GM21737 (cell line): ENCODE measurements at regions not wholly inside any gene's neighbourhood (a gene's known extent, or its start where the extent isn't known, plus 50 kb on each side); places are given as distances from the start of the nearest gene placed in this dataset.
"Not testable (repeated sequence)": the region's sequence is repeated elsewhere in the genome, so short reads cannot be mapped to it uniquely, and the experiment has no call there.

Experiments
- ATAC-seq: cut with Tn5 transposase; IDR thresholded peaks from one replicate; pipeline ENCODE4 v1.9.1; 2021; ENCODE audit warnings: mild to moderate bottlenecking, moderate library complexity; ENCODE audit not compliant: unreplicated experiment

DNA sequence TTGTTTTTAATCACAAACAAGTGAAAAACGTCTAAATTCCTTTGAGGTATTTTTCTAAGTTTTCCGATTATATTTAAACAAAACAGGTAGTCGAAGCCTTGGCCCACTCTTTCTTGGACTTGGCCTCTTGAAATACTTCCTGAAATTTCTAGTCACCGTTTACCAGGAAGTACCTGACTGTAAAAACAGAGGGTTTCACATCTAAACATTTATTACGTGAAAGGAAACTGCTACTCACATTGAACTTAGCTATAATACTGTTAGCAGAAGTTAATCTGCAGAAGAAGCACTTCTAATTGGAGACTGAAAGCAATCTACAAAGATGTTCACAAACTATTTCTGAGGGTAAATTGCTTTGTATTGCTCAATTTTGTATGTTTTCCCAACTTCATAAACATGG, 526.0 kb upstream of the ADGRL4 start:
- ATAC-seq, result no peak

DNA sequence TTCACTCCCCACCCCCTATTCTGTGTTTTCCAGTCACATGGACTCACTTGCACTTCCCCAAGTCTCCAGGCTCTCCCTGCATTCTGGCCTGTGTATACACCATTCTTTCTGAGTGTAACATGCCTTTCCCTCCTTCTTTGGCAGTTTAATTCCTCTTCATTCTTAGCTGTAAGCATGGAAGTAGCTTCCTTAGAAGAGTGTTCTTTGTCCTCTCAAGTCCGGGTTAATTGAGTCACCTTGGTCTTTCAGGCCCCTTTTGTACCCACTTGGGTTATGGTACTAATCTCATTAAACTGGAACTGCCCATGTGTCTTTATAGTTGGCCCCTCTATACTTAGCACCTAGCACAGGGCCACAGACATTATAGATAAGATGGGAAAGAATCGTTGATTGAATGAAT, 525.3 kb upstream of the ADGRL4 start:
- ATAC-seq, result no peak

DNA sequence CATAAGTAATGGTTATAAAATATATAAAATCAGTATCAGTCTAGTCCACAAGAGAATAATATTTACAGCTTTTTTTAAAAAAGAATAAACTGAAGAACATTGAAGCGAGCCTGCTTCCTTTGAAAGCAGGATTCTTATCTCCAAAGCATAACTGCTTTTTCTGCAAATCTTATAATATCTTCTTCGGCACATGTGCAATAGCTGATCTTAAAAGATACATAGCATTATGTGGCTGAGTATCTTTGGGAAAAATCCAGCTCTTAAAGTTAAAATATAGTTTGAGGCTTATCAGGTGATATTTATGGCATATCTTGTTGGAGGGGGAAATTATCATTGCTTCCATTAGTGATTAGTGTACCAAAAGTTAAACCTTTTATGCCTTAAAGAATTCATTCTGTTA, 523.9 kb upstream of the ADGRL4 start:
- no peak for ATAC-seq

DNA sequence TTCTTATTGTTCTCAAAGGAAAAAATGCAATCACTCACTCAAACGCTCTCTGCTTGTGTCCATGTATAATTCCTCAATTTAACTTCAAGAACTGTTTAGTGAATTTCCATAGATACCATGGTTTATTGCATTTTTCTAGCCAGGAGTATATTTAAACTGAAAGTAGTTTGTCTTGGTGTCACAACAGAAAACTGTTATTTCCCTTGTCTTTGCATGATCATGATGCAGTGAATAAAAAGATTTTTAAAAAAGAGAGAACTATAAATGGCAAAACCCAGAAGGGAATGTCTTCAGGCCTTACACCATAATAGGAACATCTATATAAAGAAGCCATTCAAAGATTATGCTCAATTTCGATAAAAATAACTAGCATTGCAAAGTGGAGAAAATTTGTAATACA, 523.5 kb upstream of the ADGRL4 start:
- ATAC-seq, result no peak

DNA sequence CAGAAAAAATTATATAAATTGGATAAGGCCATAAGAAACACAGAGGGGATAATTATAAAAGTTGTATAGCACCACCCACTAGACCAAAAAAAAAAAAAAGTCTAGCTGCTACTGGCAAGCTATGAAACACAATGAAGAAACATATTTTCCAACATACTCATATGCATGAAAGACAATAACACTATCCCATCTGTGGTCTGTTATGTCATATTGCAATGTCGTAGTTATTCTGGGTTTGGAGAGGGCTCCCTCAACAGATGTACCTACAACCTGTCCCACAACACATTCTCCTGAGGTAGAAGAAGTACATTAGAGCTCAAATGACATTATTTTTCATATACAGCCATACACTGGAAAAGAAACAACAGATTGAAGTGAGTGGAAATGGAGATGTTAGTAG, 517.6 kb upstream of the ADGRL4 start:
- no peak for ATAC-seq

DNA sequence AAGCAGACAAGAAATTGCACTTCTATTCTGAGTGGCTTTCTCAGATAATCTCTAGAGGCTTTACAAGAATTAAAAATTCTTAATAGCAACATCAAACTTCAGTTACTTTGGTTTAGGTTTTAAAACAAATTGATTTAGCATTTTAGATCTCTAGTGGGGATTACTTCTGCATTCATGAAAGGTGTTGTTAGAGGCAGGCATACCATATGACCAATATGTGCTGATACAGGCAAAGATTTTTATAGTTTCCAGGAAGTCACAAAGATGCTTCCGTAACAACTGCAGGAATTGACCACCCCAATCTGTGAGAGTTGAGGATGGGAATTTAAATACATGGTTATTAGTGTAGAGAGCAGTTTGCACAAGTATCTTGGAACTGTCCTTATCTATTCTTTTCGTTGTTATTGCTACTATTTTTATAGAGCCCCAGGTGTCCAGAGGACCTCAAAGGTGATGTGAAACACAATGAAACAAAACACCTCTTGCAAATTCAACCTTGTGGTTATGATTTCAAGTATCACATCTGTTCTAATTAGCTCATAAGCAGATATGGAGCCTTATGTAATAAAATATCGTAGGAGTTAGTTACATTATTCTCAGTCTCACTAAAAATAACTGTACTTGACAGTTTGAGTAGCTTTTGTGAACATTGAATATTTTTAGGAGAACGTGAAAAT, 512.7 kb upstream of the ADGRL4 start:
- no peak for ATAC-seq

DNA sequence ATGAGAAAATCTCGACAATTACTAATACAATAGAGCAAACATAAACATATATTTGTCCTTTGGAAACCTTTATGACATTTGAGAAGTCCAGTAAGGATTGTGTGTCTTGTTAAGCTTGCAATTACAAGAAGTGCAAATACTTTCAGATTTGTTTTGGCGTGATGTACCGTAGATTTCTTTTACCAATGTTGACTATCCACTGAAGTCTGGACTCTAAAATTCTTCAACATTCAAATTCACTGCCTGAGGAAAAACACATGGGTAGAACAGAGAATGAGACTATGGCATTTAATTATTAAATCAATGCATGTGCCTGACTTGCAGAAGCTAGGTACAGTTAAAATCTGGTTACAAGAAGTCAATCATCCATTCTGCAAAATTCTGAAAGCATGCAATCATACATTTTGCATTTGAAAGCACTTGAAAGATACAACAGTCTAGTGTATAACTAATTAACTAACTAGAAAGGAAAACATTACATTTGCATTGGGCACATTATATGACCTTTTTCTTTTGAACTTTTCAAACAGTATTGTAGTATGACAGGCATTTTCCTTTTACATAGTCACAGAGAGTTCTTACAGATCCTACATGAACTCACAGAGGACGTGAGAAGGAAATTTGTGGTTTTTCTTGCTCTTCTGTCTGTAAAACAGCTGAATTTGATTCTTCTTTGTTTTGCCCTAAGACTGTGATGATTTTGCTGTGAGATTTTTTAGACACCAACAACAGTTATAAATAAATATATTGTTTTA, 511.1 kb upstream of the ADGRL4 start:
- no peak for ATAC-seq

DNA sequence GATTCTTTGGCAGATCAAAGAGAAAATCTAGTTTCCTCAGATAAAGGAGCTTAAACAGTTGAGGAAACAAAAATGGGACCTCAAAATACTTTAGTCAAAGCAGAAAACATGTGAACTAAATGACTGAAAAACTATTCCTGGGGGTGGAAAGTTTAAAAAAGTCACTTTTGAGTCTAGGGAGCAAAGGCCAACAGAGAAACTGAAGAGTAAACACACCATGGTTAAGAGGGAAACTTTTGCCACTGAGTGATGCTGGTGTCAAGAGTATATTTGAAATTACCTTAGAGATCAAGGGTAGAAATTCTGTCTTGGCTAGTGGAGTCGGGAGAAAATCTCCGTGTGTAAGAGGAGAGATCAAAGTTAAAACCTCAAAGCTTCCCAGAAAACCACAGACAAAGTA, 501.2 kb upstream of the ADGRL4 start:
- ATAC-seq, result no peak

DNA sequence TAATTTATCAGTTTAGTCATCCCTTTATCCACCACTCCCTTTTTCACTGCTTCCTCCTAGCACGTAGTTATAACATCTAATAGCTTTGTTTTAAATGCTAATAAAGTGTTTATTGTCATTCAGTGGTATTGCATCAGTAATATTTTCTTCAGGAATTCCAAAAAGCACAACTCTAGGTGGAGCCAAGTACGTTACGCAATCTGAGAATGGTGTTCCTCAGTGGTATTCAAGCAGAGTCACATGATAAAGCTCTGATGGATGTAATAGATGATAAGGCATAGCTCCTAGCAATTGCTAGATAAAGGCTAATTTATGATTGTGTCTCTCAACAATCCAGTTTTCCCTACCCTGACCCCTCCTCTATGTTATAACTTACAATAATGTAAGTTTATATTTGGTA, 494.6 kb upstream of the ADGRL4 start:
- no peak for ATAC-seq

DNA sequence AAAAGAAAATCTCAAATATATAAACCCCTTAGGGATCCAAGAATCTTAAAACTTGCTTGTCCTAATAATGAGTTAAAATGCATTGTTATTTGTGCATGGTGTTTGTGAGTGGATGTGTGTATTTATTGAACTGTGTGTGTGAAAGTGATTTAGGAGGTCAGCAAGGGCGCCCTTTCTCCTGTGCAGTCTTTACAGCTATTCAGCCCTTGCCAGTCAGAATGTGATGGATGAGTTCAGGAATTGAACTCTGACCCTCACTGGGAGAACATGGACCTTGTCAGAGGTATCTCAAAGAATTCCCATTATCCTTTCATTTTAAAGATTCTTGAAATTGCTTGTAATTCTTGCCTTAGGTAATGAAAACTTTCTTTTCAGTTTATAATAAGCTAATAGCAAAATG, 493.0 kb upstream of the ADGRL4 start:
- no peak for ATAC-seq

DNA sequence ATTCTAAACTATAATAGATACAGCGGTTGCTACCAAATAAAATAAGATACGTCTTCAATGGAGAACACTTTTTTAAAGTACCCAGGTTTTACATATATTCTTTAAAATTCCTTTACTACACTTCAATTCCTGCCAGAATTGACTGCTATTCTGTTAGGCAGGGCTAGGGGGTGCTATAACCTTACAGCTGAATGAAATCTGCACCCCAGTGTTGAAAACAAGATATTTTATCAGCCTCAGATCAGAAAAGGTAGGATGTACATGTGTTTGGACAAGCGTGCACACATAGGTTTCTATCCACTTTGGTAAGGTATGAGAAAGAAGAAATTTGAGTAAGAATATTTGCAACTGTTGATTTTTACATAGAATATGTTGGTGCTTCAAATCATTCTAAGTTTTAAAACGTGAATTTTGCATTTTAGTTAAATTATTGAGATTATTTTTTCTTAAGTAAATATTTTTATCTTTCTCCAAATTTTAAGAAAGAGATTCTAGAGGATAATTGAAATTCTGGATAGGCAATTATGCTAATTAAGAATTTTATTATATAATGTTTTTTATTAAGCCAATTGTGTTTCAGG, 490.8 kb upstream of the ADGRL4 start:
- ATAC-seq, result peak; percentile 74

DNA sequence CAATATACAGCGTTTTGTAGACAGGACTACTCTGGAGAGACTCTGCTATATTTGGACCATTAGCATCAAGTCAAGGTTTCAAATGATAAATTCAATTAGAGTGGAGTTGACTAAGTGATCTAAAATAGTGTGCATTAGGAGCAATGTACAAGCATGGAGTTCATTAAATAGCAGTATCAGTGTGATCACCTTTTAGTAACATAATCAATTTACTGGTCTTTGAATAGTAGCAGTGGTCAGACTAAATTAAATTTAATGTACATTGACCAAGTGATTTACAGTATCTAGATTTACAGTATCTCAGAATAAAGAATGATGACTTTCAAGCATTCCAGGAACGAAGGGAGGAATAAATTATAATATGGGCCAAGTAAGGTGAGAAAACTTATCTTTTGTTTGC, 489.6 kb upstream of the ADGRL4 start:
- no peak for ATAC-seq

DNA sequence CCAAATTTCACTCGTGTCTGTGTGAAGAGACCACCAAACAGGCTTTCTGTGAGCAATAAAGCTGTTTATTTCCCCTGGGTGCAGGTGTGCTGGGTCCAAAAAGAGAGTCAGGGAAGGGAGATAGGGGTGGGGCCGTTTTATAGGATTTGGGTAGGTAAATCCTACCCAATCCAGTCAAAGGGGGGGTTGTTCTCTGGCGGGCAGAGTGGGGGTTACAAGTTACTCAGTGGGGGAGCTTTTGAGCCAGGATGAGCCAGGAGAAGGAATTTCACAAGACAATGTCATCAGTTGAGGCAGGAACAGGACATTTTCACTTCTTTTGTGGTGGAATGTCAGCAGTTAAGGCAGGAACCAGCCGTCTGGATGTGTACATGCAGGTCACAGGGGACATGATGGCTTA, 487.2 kb upstream of the ADGRL4 start:
- ATAC-seq, result not testable (repeated sequence)

DNA sequence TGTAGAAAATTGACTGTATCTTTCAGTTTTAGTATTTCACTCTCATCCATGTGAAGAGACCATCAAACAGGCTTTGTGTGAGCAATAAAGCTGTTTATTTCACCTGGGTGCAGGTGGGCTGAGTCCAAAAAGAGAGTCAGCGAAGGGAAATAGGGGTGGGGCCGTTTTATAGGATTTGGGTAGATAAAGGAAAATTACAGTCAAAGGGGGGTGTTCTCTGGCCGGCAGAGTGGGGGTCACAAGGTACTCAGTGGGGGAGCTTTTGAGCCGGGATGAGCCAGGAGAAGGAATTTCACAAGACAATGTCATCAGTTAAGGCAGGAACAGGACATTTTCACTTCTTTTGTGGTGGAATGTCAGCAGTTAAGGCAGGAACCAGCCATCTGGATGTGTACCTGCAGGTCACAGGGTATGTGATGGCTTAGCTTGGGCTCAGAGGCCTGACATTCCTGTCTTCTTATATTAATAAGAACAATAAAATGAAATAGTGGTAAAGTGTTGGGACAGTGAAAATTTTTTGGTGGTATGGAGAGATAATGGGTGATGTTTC, 482.1 kb upstream of the ADGRL4 start:
- ATAC-seq, result not testable (repeated sequence)

DNA sequence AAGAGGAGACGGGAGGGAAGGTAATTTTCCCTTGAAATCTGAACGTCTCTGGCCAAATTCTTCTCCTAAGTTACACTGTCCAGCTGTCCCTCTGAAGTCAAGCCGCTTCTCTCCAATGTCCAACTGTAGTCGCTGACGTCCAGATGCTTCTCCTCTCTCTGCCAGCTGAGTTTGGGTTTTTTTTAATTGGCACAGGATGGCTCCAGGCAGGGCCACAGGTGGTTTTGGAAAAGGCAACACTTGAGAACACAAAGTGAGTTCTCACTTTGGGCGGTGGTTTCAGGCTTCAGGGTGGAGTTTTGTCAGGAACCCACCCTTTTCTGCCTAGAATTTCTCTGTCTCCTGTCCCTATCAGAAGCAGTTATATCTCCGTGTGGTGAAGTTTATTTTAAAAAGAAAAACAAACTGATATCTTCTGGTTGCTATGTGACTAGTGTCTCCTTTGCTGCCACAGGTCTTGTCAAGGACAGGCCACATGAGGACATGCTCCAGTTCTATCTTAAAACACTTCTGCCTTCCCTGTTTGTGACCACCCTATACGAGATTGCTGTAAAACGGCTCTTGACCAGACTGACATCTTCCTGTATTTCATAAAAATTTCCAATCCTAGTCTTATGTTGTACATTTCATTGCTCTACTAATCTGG, 472.3 kb upstream of the ADGRL4 start:
- no peak for ATAC-seq

DNA sequence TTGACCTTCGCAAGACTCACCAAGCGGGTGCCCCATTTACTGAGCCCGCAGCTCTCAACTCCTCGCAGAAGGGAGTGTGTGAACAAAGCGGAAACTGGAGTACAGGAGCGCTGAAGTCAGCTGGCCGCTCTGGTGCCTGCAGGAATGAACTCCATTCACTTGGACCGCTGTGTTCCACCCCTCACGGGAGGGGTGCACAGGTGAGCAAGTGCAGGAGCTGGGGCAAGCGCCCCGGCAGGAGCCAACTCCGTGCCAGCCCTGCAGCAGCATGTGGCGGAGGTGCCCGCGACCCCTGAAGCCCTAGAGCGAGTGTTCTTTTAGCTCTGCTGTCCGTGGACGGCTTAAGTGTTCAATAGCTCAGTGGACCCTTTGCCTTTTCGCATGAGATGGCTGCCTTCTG, 471.6 kb upstream of the ADGRL4 start:
- no peak for ATAC-seq

DNA sequence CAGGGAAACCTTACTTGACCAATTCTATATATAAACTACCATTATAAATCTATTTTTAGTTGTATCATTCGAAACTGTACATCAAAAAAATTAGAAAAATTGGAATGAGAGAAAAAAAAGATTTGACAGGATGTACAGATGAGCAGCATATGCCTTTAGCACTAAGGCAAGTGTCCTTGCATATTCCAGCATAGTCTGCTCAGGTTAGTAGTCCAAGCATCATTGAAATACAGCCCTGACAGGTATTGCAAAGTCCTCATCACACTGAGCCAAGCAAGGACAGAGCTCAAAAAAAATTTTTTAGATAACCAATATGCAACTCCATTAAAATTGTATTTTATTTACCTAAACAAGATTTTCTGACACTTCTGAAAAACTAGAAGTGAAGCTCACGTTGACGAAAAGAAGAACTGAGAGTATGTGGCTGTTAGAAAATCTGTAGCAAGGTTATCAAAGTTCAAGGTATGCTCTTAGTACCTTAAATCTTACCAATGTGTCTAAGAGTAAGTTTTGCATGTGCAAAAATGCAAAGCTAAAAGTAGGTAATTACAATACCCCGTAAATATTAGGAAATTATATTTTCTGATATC, 465.6 kb upstream of the ADGRL4 start:
- peak; percentile 89 for ATAC-seq

DNA sequence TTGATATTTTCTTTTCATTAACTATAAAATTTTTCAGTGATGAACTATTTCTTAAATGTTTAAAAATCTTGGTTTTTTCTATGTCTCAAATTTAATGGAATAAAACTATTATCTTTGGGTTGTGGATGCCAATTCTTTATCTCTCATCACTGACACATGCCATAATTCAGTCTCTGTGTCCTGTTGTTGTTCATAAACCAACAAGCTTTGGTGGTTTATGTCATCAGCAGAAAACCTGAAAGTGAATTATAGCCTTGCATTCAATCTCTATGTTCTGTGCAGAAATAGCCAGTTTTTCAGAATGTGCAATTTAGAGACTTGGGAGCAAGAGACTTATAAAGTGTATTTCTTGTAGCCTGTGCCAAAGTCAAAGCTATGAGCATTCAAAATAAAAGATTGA, 462.6 kb upstream of the ADGRL4 start:
- ATAC-seq, result no peak

DNA sequence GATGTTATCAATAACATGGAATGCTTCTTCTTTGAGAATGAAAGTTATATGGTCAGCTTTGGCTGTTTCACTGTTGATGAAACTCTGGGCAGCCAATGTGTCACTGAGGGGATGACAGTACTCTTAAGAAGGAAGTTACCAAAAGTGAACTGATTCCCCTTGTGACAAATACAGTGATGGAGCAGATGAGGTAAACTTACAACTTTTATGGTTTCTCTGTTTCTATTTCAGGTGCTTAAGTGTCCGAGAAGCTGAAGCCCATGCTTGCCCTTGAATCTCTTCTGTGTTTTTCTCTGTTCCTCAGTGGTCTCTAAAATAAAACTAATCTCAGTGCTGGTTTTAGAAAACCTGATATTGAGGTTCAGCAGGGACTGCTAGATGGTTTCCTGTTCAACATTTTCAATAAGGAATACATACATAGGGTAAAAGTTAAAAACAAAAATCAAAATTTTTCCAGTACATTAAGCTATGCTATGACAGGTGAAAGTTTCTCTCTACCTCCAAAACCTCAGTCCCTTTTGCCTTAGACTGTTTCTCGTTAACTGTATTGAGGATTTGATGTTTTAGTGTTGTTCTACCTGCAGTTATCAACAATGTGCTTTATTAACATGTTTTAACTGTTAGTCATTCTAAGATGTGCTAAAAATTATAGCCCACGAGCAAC, 454.4 kb upstream of the ADGRL4 start:
- ATAC-seq, result peak; percentile 98

DNA sequence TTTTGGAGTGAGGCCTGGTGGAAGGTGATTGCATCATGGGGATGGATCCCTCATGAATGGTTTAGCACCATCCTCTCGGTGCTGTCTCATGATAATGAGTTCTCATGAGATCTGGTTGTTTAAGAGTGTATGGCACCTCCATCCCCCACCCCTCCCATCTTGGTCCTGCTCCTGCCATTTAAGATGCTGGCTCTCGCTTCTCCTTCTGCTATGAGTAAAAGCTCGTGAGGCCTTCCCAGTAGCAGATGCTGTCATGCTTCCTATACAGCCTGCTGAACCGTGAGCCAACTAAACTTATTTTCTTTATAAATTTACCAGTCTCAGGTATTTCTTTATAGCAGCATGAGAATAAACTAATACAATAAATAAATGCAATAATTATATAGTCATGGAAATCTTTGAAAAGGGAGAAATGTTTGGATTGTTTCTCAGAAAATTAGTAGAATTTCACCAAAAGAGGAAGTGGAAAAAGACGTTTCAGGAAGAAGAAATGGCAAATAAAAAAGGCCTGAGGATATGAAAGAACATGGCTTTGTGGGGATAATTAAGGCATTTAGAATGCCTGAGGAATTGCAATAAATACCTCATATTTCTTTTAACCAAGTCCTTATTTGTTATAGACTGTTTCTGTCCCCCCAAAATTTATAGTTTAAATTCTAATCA, 451.2 kb upstream of the ADGRL4 start:
- no peak for ATAC-seq
